SHP77 treated with DMSO at 0.1 percent for 48 hours (cell line): ENCODE measurements at regions not wholly inside any gene's neighbourhood (a gene's known extent, or its start where the extent isn't known, plus 50 kb on each side); places are given as distances from the start of the nearest gene placed in this dataset.
"Not testable (repeated sequence)": the region's sequence is repeated elsewhere in the genome, so short reads cannot be mapped to it uniquely, and the experiment has no call there.

ENCODE experiments used
- DNase-seq: peaks from one replicate; lab custom pipeline; 2025; lab: John Stamatoyannopoulos, UW

GRCh38 chr13:90453342-90453741, 894.1 kb upstream of the MIR17HG start:
- DNase-seq, result no peak

- DNase-seq, result no peak
Measured at GRCh38 chr13:90454002-90454636, 893.4 kb upstream of the MIR17HG start.

- DNase-seq, result no peak
Measured at GRCh38 chr13:90455067-90455466, 892.4 kb upstream of the MIR17HG start.

- DNase-seq, result no peak
Measured at GRCh38 chr13:90455823-90456222, 891.7 kb upstream of the MIR17HG start.

- DNase-seq, result no peak
Measured at GRCh38 chr13:90461398-90461797, 886.1 kb upstream of the MIR17HG start.

- no peak for DNase-seq
Measured at GRCh38 chr13:90477216-90477615, 870.3 kb upstream of the MIR17HG start.

- no peak for DNase-seq
Measured at GRCh38 chr13:90483906-90484305, 863.6 kb upstream of the MIR17HG start.

- no peak for DNase-seq
Measured at GRCh38 chr13:90485436-90485835, 862.1 kb upstream of the MIR17HG start.

GRCh38 chr13:90492872-90493271, 854.6 kb upstream of the MIR17HG start:
- no peak for DNase-seq

GRCh38 chr13:90493667-90494066, 853.8 kb upstream of the MIR17HG start:
- DNase-seq, result no peak

- not testable (repeated sequence) for DNase-seq
Measured at GRCh38 chr13:90494849-90495248, 852.6 kb upstream of the MIR17HG start.

- no peak for DNase-seq
Measured at GRCh38 chr13:90498096-90498495, 849.4 kb upstream of the MIR17HG start.

GRCh38 chr13:90498816-90499215, 848.7 kb upstream of the MIR17HG start:
- no peak for DNase-seq

GRCh38 chr13:90500569-90500968, 846.9 kb upstream of the MIR17HG start:
- no peak for DNase-seq

- no peak for DNase-seq
Measured at GRCh38 chr13:90502153-90502552, 845.3 kb upstream of the MIR17HG start.

GRCh38 chr13:90502762-90503161, 844.7 kb upstream of the MIR17HG start:
- DNase-seq, result no peak

- DNase-seq, result no peak
Measured at GRCh38 chr13:90510319-90510718, 837.2 kb upstream of the MIR17HG start.

GRCh38 chr13:90511903-90512302, 835.6 kb upstream of the MIR17HG start:
- no peak for DNase-seq

GRCh38 chr13:90514712-90515111, 832.8 kb upstream of the MIR17HG start:
- DNase-seq, result not testable (repeated sequence)

GRCh38 chr13:90518417-90518816, 829.1 kb upstream of the MIR17HG start:
- no peak for DNase-seq

GRCh38 chr13:90519157-90519556, 828.3 kb upstream of the MIR17HG start:
- no peak for DNase-seq

- DNase-seq, result no peak
Measured at GRCh38 chr13:90526711-90527110, 820.8 kb upstream of the MIR17HG start.

GRCh38 chr13:90531744-90532143, 815.7 kb upstream of the MIR17HG start:
- no peak for DNase-seq

GRCh38 chr13:90532861-90533492, 814.5 kb upstream of the MIR17HG start:
- no peak for DNase-seq
